Ovary (tissue), 3 donors: ENCODE measurements at regions not wholly inside any gene's neighbourhood (a gene's known extent, or its start where the extent isn't known, plus 50 kb on each side); places are given as distances from the start of the nearest gene placed in this dataset.

Experiments
- EP300 ChIP-seq: sonication (generic); formaldehyde crosslinking; IDR thresholded peaks from one replicate; pipeline ENCODE4 v1.6.1; 2017; ENCODE audit warnings: antibody characterized with exemption
- POLR2A ChIP-seq: fragments of 450-650 bp; IDR thresholded peaks from one replicate; pipeline ENCODE4 v1.6.1; 2017; ENCODE audit warnings: antibody characterized with exemption, mild to moderate bottlenecking, moderate library complexity
- TF ChIP-seq, protein P1 (sequence below), 3 donors: fragments of 450-650 bp in 2 of 3; fragments of 200-600 bp in 1 of 3; IDR thresholded peaks; one replicate each; pipeline versions ENCODE4 v1.5.1 to v1.8.0; 2016 to 2022; ENCODE audit warnings: antibody characterized with exemption in 3 of 3, mild to moderate bottlenecking in 1 of 3
- donor health status: DM: no; HTN: no; CAD: no.

GRCh38 chr3:11721479-11721878, 77.8 kb upstream of the VGLL4 start:
- TF ChIP-seq POLR2A: no peak
- TF ChIP-seq EP300: no peak
- TF ChIP-seq, protein P1, sequence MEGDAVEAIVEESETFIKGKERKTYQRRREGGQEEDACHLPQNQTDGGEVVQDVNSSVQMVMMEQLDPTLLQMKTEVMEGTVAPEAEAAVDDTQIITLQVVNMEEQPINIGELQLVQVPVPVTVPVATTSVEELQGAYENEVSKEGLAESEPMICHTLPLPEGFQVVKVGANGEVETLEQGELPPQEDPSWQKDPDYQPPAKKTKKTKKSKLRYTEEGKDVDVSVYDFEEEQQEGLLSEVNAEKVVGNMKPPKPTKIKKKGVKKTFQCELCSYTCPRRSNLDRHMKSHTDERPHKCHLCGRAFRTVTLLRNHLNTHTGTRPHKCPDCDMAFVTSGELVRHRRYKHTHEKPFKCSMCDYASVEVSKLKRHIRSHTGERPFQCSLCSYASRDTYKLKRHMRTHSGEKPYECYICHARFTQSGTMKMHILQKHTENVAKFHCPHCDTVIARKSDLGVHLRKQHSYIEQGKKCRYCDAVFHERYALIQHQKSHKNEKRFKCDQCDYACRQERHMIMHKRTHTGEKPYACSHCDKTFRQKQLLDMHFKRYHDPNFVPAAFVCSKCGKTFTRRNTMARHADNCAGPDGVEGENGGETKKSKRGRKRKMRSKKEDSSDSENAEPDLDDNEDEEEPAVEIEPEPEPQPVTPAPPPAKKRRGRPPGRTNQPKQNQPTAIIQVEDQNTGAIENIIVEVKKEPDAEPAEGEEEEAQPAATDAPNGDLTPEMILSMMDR (IDR thresholded peaks at IDR 0.05): no peak
